Loucy (cell line): ENCODE measurements at regions not wholly inside any gene's neighbourhood (a gene's known extent, or its start where the extent isn't known, plus 50 kb on each side); places are given as distances from the start of the nearest gene placed in this dataset.

Experiments
- CTCF ChIP-seq: fragments of 200-600 bp; sonication (generic); conservative IDR thresholded peaks from 2 replicates; pipeline ENCODE4 v1.5.1; 2014; ENCODE audit warnings: mild to moderate bottlenecking, antibody characterized with exemption, low read length
- EZH2phosphoT487 ChIP-seq: fragments of 200-600 bp; IDR thresholded peaks from 2 replicates; pipeline ENCODE4 v1.6.1; 2018; ENCODE audit warnings: antibody characterized with exemption, mild to moderate bottlenecking, moderate library complexity, borderline replicate concordance

- TF ChIP-seq CTCF = no peak
- no peak for TF ChIP-seq EZH2phosphoT487
Measured at GRCh38 chr10:58973235-58973595, 203.2 kb upstream of the PHYHIPL start.
